GM21786 (cell line): ENCODE measurements at regions not wholly inside any gene's neighbourhood (a gene's known extent, or its start where the extent isn't known, plus 50 kb on each side); places are given as distances from the start of the nearest gene placed in this dataset.

Source experiments
- ATAC-seq: cut with Tn5 transposase; IDR thresholded peaks from one replicate; pipeline ENCODE4 v1.9.1; 2021; ENCODE audit not compliant: unreplicated experiment

DNA sequence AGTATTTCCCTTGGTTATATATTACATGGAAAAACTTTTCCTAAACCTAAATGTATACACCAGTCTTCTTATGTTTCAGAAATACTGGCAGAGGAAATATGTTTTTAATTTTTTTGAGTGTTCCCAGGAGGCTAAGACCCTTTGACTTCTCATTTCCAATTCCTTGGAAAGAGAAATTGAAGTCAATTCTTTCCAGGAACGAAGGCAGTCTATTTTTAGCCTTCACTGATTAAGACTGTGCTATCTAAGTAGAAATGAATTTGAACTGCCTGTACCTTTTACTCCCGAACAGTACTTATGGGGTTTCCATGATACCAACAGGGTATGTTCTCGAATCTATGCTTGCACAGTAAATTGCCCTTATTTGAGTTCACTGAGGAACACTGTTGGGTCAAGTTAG, 340.3 kb upstream of the CD180 start:
- no peak for ATAC-seq

DNA sequence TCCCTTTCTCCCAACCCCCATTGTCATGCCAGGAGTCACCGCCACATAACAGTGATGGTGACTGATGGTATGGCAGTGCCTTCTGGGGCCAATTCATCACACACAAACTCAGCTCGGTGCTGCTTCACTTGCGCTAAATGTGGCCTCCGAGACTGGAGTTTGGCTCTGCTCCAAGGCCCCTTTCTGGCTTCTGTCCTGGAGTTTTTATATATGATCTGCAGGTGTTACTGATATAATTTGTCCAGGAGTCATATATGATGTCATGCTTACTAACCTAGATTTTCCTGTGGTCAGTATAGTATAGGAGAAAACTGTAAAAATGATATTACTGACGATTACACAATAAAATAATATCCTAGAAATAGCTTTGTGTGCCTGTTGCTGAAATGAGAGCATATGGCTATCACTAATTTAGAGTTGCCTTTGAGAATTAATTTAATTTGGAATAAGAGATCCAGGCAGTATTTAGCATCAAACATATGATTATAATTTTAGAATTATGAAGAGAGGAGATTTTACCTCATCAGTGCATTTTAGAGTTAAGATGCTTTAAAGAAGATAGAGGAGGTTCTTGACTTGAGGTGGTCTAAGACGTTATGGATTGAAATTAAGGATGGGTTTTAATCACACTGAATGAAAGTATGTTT, 334.1 kb upstream of the CD180 start:
- ATAC-seq: no peak

DNA sequence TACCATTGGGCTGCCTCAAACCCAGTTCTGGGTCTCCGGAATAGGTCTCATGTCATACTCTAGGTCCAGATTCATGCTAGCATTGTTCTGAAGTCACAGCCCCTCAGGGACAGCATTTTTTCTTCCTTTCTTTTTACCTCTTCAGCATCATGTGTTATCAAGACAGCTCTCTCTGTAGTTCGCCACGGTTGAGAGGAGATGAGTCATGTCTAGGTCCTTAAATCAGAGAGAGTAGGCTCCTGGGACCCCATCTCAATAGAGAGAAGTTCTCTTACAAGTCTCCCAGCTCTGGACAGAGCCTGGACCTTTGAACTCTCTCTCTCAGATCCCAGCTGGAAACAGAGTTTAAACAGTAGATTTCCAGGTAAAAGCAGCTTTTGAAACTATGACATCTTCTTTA, 332.4 kb upstream of the CD180 start:
- peak; percentile 53 for ATAC-seq

DNA sequence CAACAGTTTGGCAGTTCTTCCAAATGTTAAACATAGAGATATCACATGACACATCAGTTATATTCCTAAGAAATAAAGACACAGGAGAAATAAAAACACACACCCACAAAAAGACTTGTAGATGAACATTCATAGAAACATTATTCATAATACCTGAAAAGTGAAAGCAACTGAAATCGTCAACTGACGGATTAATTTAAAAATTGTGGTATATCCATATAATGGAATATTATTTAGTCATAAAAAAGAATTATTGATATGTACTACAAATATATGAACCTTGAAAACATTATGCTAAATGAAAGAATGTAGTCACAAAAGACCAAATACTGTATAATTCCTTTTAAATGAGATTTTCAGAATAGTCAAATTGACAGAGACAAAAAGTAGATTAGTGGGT, 330.2 kb upstream of the CD180 start:
- ATAC-seq: no peak

DNA sequence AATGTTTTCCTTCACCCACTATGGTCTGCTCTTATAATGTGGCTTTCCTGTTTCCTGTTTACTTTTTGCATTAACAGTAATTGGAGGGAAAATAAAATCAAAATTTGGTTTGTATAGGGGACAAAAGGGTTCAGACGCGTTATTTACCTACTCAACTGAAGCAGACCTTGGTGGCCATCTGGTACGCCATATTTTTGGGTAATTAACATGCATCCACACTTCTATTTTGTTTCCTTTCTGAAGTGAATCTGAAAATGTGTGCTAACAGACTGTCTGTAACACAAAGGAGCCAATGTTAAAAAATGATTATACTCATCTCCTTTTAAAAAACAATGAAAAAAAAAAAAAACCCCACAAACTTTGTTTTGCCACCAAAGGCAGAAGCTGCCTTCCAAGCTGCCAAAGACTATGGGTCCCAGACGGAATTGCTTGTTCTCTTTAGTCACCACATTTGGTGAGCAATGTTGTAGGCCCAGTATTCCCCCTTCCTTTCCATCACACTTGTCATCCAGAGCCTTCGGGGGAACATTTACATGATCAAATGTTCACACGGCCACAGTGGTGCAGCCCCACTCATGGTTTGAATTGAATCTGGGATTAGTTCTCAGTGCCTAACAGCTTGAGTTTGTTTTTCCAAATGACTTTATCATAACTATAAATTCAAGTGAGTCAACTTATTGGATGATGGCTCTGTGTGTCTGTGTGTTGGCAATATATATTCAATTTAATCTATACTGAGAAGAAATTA, 323.7 kb upstream of the CD180 start:
- no peak for ATAC-seq

DNA sequence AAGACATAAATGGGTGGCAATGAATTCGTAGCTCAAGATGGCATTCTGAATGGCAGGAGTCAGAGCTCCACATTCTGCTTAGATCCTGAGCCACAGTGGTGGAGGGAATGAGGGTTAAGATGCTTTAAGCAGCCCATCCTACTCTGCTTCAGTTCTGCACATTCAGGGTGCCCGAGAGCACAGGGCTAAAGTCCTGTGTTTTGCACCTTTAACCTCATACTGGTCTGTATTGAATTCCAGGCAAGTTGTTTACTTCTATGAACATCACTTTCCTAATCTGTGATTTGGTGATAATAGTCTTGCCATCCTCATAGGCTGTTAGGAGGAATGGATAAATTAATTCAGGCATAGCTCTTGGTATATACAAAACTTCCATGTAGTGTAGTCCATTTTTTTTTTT, 321.6 kb upstream of the CD180 start:
- no peak for ATAC-seq

DNA sequence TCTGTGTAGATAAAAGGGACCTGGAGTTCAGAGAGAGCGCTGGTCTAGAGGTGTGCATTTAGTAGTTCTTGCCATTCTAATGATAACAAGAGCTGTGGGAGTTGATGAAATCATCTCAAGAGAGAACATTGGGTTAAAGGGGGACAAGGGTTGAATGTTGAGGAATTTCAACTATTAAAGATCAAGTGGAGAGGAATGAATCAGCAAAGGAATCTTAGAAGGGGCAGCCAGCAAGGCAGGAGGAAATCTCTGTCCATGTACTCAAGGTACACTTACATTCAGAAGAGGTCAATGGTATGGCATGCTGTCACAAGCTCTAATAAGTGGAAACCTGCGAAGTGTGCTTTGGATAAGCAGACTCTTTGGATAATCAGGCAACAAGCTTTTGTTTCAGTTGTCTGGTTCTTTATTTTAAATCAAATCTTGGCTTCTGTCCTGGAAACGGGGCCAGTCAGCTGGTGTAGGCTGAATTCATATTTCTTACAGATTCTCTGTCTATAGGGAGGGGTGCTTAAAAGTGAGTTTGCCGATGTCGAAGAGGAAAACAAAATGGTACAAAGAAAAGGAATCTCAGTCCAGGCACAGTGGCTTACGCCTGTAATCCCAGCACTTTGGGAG, 320.5 kb upstream of the CD180 start:
- ATAC-seq: no peak

DNA sequence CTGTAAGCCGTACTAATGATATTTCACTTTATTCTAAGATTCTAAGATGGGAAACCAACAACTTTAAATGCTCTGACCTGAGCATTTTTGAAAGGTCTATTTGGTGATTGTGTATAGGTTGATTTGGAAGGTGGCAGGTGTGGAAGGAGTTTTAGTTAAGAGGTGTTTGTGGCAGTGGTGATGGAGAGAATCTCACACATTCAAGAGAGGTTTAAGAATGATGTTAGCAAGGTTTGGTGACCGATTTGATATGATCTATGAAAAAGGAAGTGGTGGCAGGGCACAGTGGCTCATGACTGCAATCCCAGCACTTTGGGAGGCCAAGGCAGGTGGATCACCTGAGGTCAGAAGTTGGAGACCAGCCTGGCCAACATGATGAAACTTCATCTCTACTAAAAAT, 319.2 kb upstream of the CD180 start:
- no peak for ATAC-seq

DNA sequence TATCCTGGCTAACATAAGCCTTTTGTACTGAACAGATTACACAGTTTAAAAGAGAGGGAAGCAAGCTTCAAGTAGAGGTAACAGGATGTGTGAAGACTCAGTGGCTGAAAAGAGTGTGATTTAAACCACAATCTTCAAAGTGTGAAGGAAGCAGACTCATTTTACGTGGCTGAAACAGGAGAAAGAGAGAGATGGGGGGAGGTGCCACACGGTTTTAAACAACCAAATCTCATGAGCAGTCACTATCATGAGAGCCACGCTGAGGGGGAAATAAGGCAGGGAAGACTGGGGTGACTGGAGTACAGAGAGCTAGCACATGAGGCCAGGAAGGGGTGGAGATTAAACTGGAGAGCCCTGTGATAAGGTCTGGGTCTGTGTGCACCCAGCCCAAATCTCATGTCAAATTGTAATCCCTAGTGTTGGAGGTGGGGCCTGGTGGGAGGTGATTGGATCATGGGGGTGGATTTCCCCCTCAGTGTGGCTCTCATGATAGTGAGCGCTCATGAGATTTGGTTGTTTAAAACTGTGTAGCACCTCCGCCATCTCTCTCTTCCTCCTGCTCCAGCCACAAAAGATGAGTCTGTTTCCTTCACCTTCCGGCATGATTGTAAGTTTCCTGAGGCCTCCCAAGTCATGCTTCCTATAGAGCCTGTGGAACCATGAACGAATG, 318.6 kb upstream of the CD180 start:
- ATAC-seq: no peak

DNA sequence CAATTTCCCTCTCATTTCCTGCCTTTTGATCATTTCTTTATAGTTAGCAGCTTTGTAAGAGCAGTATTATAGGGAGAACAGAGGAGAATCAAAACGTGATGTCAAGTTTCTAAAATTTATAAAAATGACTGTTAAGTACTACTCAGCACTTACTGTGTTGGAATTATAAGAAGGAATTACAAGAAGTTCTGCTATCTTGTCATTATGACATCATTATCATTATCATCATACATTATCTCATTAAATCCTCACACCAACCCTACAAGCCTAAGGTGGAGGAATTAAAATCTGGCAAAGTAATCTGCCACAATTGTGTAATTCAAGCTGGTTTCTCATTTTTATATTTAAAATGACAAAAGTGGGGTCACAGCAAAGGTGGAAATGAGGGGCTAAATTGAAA, 316.2 kb upstream of the CD180 start:
- no peak for ATAC-seq

DNA sequence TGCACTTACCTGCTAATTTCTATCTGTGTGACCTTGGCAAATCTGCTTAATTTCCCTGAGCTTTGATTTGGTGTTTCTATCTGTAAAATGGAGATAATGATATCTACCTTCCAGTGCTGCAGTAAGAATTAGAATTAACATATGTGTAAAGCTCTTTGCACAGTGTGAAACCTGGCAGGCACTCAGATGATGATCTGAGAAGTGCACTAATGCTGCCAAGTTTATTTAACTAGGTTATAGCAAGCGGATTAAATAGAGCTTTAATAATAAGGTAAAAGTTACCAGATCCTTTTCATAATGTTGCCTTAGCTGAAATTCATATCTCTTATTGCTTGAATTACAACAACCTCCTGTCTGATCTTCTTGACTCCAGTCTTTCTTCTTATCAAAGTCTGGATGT, 315.3 kb upstream of the CD180 start:
- ATAC-seq: no peak

DNA sequence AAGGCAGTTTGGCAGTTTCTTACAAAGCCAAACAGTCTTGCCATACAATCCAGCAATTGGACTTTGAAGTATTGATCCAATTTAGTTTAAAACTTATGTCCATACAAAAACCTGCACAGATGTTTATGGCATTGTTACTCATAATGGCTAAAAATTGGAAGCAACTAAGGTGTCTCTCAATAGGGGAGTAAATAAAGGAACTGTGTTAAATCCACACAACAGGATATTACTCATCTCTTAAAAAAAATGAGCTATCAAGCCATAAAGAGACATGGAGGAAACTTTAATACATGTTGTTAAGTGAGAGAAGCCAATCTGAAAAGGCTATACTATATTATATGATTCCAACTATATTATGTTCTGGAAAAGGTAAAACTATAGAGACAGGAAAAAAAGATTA, 313.6 kb upstream of the CD180 start:
- ATAC-seq: no peak

DNA sequence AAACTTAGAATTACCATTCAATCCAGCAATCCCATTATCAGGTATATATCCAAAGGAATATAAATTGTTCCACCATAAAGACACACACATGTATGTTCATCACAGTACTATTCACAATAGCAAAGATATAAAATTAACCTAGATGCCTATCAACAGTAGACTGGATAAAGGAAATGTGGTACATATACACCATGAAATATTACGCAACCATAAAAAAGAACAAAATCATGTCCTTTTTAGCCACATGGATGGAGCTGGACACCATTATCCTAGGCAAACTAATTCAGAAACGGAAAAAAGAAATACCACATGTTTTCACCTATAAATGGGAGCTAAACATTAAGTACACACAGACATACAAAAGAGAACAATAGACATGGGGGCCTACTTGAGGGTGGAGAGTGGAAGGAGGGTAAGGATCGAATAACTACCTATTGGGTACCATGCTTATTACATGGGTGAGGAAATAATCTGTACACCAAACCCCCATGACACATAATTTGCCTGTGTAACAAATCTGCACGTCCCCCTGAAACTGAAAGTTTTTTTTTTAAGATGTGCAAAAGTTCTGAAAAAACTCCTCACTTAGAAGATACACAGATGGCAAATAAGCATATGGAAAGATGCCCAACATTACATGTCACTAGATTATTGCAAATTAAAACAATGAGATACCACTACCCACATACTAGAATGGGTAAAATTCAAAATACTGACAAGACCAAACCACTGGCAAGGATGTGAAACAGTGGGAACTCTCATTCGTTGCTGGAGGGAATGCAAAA, 313.0 kb upstream of the CD180 start:
- ATAC-seq: no peak

DNA sequence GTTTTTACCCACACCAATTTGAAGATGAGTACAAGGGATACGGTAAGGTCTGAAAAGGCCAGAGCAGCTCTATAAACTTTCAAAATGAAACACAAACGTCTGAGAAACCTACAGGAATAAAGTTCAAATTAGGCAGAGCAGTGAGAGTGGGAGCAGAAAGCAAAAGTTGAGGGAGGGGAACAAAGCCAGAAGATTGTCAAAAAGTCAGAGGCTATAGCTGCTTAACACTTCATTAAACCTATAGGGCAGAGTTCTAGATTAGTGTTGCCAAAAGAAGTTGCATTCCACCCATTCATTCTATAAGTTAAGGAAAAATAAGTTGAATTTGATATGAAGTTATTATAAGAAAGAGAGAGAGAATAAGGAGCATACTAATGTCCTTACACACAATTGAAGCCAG, 309.6 kb upstream of the CD180 start:
- no peak for ATAC-seq

DNA sequence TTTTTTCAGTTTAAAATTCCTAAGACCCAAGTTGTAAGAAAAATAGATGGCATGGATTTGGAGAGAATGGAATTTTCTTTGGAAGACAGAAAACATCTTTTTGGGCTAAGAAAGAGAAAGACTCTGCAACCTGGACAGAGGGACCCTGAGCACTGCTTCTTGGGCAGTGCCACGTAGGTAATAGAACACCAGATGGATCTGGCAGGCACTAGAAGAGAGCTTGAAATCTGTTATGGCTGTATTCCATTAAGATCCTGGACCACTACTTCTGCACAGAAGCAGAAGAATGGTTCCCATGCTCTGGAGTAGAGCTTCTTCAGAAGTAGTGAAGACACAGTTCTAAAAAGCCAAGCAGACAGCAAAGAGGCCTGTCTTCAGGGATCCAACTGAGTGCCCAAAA, 306.4 kb upstream of the CD180 start:
- no peak for ATAC-seq

DNA sequence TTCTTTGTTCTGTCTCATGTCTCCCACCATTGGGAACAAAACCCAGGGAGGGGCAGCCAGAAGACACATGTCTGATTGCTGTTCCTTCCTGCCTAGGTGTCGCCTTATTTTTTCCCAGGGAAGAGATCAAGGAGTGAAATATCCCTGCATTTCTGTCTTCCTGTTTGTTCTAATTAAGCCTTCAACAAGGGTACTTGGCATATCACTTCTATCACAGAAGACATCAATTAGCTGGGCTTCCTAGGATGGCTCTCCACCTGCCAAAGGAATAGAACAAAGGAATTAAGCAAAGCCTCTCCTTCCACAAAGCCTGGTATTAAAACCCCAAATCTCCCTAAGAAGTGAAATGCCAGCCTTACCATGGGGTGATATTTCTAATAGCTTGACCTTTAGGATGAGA, 299.5 kb upstream of the CD180 start:
- ATAC-seq: no peak

DNA sequence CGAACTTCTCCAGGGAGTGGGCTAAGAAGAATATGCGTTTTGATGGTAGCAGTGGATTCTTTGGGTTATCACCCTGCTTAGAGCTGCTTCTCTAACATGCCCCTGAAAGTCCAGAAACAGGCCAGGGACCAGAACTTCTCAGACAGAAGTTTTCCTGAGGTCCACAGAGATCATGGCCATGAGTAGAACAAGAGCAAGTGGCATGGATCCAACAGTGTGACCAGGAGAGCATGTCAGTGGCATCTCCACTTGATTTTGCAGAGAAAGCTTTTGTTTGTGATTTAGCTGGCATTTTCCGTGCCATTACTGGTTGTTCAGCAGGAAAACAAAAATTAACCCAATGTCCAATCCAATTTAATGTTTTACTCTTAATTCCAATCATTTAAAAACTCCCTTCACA, 298.5 kb upstream of the CD180 start:
- no peak for ATAC-seq

DNA sequence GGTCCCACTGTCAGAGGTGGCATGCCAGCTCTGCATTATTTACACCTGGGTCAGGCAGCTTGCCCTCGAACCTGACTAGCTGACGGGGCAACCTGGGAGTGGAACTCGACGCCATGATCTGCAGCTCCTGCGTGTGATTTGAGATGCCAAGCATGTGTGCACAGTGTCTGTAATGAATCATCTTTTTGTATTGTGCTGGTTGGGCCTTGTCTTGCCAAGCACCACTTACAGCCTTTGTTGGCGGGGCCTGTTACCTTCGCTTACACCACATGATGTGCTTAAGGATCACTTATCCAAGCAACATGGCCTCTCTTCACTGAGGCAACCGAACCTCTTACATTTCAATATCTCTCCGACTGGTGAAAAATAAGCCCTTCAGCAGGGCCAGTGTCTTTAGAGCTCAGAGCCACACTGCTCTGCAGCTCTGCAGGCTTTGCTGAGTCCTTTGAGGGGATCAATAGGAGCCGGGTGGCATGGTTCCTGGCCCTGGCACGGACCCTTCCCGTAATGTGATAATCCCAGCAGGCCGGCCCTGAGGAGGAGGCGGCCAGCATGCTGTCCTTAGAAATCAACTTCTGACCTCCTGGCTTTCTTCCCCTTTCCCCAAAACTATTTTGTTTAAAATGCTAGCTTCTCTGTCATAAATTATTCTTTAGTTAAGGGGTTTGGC, 297.7 kb upstream of the CD180 start:
- ATAC-seq: no peak

DNA sequence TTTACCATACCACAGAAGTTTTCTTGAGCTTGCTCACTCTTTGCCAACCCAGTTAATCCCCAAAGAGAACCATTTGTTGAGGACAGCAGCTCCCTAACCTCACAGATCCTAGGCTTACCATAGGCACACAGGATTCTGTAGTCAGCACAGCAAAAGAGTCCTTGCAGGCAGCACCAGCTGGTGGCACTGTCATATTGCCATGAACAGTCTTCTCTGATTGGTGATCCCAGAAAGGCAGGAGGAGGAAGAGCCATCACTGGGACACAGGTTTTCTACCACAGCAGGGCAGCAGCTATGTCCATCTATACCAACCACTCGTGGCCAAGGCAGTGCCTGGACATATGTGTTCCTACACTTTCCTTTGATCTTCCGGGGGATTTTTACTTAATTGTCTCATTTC, 297.1 kb upstream of the CD180 start:
- no peak for ATAC-seq

DNA sequence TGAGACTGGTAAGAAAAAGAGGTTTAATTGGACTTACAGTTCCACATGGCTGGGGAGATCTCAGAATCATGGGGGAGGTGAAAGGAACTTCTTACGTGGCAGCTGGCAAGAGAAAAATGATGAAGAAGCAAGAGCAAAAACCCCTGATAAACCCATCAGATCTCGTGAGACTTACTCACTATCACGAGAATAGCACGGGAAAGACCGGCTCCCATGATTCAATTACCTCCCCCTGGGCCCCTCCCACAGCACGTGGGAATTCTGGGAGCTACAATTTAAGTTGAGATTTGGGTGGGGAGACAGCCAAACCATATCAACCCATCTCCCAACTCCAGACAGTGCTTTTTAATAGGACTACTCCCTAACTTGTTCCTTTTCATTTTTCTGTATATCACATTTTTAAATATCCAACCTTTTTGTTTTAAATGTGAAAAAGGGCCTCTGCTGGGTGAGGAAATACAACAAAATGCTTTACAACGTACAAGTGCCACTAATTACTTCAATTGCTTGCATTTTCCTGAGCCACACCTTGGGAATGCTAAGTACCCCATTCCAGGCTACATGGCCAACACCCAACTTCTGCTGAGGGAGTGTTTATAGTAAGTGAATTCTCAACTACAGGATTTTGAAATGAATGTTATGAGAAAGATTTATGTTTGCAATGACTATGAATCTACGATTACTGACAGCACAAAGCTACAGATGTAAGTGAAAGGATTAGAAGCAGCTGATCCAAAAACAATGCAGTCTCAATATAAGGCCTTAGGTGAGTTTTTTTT, 294.1 kb upstream of the CD180 start:
- ATAC-seq: no peak
